HG03066 (cell line): ENCODE measurements at regions not wholly inside any gene's neighbourhood (a gene's known extent, or its start where the extent isn't known, plus 50 kb on each side); places are given as distances from the start of the nearest gene placed in this dataset.

Experiments used
- ATAC-seq: cut with Tn5 transposase; IDR thresholded peaks from one replicate; pipeline ENCODE4 v1.9.1; 2021; ENCODE audit warnings: low read depth; ENCODE audit not compliant: unreplicated experiment

DNA sequence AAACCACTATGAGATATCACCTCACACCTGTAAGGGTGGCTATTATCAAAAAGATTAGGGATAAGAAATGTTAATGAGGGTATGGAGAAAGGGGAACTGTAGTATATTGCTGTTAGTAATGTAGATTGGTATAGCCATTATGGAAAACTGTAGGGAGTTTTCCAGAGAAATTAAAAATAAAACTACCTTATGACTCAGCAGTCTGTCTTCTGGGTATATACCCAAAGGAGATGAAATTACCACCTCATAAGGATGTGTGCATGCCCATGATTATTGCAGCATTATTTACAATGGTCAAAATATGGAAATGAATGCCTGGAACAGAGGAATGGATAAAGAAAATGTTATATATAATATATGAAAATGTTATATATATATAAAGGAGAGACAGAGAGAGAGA is 303.8 kb downstream of the METTL15 start:
- no peak for ATAC-seq

DNA sequence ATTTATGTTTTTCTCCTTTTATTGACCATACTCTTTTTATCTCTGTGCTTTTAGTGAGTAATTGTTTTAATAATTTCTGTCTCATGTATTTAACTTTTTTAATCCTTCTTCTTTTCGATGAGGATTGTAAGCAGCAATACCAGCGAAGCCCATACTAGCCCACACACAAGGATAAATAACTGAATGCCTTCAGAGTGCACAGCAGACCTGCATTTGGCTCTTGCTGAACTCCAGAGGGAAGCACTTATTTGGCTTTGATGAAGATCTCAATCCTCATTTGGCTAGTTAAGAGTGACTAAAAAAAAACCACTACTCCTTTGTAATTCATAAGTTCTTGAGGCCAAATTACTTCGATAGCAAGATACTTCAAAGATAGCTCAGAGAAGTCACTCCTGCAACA is 293.3 kb downstream of the METTL15 start:
- ATAC-seq = no peak

DNA sequence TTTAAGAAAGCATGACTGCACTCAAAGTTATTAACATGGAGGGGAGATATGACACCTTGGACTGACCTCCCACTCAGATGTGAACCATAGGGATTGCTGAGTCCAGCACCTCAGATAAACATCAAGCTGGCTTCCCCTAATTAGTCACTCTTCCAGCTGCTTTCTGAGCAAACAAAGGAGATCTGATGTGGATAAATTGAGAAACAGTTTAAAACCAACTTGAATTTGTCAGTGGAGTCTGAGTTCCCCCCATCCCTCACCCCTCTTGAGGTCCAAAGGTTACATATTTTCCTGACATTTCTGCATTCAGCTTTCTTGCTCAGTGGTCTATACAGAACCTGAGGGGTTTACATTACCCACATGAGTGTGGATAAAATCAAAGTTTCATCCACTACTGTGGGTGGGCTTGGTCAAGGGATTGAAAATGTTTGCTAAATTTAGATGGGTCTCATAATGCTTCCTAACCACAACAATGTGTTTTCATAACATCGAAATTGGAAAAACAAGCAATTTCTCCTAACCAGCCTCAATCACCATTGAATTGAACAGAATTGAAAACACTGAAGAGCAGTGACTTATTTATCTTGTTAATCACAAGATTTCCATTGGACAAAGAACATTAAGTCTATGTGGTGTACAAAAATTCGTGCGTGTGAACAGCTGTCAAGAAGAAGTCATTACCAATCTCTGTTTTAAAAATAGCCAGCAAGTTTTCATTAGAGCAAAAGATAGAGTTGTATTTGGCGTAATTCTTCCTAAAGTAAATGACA is 292.3 kb downstream of the METTL15 start:
- ATAC-seq = no peak

DNA sequence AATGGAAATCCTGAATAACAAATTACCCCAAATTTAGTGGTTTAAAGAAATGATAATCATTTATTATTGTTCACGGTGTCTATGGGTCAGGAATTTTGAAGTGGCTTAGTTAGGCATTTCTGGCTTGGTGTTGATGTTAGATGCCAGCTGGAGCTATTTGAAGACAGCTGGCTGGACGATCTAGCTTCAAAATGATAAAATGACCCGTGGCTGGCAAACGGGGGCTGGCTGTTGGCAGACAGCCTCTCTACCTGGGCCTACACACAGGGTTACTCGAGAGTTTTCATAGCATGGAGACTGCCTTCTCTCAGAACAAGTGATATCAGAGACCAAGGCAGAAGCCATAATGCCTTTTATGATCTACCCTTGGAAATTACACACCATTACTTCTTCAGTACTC is 285.2 kb downstream of the METTL15 start:
- ATAC-seq = no peak

DNA sequence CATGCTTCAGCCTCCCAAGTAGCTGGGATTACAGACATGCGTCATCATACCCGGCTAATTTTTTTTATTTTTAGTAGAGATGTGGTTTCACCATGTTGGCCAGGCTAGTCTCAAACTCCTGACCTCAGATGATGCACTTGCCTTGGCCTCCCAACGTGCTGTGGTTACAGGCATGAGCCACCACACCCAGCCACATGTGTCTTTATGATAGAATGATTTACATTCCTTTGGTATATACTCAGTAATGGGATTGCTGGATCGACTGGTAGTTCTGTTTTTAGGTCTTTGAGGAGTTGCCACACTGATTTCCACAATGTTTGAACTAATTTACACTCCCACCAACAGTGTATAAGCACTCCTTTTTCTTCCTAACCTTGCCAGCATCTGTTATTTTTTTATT is 276.2 kb downstream of the METTL15 start:
- no peak for ATAC-seq

DNA sequence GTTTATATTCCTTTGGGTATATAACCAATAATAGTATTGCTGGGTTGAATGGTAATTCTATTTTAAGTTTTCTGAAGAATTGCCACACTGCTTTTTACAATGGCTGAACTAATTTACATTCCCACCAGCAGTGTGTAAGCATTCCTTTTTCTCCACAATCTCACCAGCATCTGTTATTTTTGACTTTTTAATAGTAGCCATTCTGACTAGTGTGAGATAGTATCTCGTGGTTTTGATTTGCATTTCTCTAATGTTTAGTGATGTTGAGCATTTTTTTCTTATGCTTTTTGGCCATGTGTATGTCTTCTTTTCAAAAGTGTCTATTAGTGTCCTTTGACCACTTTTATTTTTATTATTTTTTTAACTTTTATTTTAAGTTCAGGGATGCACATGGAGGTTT is 275.3 kb downstream of the METTL15 start:
- no peak for ATAC-seq
